Endothelial cell of umbilical vein (primary cell): ENCODE measurements at regions not wholly inside any gene's neighbourhood (a gene's known extent, or its start where the extent isn't known, plus 50 kb on each side); places are given as distances from the start of the nearest gene placed in this dataset.

Experiments
- EZH2 ChIP-seq: IDR thresholded peaks from 2 replicates; pipeline ENCODE4 v1.6.1; 2012; ENCODE audit warnings: borderline replicate concordance, low read depth, mild to moderate bottlenecking, moderate library complexity, low read length, inconsistent platforms; ENCODE audit not compliant: severe bottlenecking
- MAX ChIP-seq: IDR thresholded peaks from 2 replicates; pipeline ENCODE4 v1.6.1; 2011; ENCODE audit not compliant: insufficient read depth, insufficient read length
- MYC ChIP-seq: IDR thresholded peaks from one replicate; pipeline ENCODE4 v1.6.1; 2011; ENCODE audit warnings: mild to moderate bottlenecking, low read depth, low read length
- POLR2A ChIP-seq: IDR thresholded peaks from 2 replicates; pipeline ENCODE4 v1.6.1; 2012; ENCODE audit warnings: low read depth, mild to moderate bottlenecking, control low read depth, low read length
- POLR2AphosphoS5 ChIP-seq: IDR thresholded peaks from 2 replicates; pipeline ENCODE4 v1.6.1; 2012; ENCODE audit warnings: low read depth, mild to moderate bottlenecking, control low read depth, low read length, moderate library complexity; ENCODE audit not compliant: insufficient read depth
- TF ChIP-seq, protein P1 (sequence below), 2 donors: IDR thresholded peaks; 1 replicate in 1 of 2; 2 replicates in 1 of 2; pipeline ENCODE4 v1.5.1; 2011; ENCODE audit warnings: low read length in 2 of 2, mild to moderate bottlenecking in 2 of 2, moderate library complexity in 2 of 2, control low read depth in 1 of 2, inconsistent platforms in 1 of 2, low read depth in 1 of 2; ENCODE audit not compliant: insufficient read depth in 1 of 2; ENCODE audit errors: extremely low read depth in 1 of 2

DNA sequence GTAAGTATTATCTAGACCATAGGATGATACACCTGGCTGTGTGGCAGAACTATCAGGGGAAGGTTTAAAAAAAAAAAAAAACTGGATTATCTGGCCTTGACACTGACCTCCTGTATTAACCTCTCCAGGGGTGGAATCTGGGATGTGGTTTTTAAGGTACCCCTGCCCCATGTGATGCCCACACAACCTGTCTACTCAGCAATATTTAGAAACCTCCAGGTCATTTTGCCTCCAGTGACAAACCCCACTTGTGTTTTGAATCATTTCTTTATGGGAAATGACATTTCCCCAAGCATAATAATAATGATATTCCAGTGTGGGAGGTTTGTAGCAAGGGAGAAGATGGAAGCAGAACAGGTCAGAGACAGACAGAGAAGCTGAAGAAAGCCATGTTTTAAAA, 179.1 kb downstream of the RSL24D1 start:
- TF ChIP-seq, protein P1, sequence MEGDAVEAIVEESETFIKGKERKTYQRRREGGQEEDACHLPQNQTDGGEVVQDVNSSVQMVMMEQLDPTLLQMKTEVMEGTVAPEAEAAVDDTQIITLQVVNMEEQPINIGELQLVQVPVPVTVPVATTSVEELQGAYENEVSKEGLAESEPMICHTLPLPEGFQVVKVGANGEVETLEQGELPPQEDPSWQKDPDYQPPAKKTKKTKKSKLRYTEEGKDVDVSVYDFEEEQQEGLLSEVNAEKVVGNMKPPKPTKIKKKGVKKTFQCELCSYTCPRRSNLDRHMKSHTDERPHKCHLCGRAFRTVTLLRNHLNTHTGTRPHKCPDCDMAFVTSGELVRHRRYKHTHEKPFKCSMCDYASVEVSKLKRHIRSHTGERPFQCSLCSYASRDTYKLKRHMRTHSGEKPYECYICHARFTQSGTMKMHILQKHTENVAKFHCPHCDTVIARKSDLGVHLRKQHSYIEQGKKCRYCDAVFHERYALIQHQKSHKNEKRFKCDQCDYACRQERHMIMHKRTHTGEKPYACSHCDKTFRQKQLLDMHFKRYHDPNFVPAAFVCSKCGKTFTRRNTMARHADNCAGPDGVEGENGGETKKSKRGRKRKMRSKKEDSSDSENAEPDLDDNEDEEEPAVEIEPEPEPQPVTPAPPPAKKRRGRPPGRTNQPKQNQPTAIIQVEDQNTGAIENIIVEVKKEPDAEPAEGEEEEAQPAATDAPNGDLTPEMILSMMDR (IDR thresholded peaks at IDR 0.05; ENCODE audit: extremely low read depth in 1 of 2, insufficient read depth in 1 of 2, low read depth in 1 of 2, low read length in 2 of 2) = no peak
- no peak for TF ChIP-seq MAX
- no peak for TF ChIP-seq POLR2A
- no peak for TF ChIP-seq EZH2
- TF ChIP-seq MYC = no peak
- no peak for TF ChIP-seq POLR2AphosphoS5
